ENCODE measurements at regions not wholly inside any gene's neighbourhood (a gene's known extent, or its start where the extent isn't known, plus 50 kb on each side); places are given as distances from the start of the nearest gene placed in this dataset.

DNA sequence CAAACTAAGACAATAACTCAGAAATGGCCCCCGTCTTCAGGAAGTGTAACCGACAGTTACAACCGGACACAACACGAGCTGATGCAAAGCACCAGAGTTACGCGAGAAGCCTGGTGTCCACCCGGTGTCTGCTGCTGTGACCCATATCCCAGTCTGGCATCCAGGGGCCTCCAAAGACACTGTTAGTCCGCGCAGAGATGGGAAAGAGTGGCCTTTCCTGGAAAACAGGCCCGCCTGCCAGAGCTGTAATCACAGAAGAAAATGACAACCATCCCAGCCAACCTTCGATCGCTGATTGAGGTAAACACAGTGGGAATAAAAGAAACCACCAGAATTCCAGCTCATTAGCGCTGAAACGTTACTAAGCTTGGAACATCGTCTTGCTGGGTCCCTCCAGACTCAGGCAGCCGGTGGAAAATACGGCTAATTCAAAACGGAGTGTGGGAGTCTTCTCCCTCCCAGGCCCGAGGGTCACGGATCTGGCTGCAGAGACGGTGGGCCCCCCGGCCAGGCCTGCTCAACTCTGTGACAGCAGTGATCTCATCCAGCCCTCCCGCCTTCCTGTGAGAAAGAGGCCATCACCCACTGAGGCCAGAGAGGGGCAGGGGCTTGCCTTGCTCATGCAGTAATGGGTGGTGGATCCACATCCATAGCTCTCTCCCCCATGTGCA lies 273.9 kb upstream of the RTL1 start:
- no peak overlapping the region for H3K27ac ChIP-seq (ENCODE audit: extremely low read length, insufficient read depth, low read length)
- in situ Hi-C loops (cut with HindIII; ENCODE audit: extremely low pct_ligation_motif_present, low pct_unique_long_range_greater_than_20kb), result no loop called here
- no peak for ATAC-seq
- H4K20me1 ChIP-seq (ENCODE audit: insufficient read depth, low read length), result no peaks in the 10 kb centered on the region
- H3K4me2 ChIP-seq (ENCODE audit: low read depth, low read length), result no peak overlapping the region
- POLR2A ChIA-PET, result no interaction called here
- H3K9me3 ChIP-seq (ENCODE audit: low read length), result no peaks in the 10 kb centered on the region
- 61% methylated on average over 15 of the region's 23 CpGs for WGBS (ENCODE audit: low lambda C conversion rate)
- peaks cover 0 to 26% of the 10 kb centered on the region in 2 experiments; a peak in 2 of 5 replicates for H3K27me3 ChIP-seq (ENCODE audit: control insufficient read depth in 1 of 2, insufficient read depth in 2 of 2, low read length in 2 of 2)
- TF ChIP-seq, protein P1, sequence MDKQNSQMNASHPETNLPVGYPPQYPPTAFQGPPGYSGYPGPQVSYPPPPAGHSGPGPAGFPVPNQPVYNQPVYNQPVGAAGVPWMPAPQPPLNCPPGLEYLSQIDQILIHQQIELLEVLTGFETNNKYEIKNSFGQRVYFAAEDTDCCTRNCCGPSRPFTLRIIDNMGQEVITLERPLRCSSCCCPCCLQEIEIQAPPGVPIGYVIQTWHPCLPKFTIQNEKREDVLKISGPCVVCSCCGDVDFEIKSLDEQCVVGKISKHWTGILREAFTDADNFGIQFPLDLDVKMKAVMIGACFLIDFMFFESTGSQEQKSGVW (CRISPR knock-in tag; IDR thresholded peaks at IDR 0.05; ENCODE audit: borderline replicate concordance), result no peak
- TF ChIP-seq, protein P2, sequence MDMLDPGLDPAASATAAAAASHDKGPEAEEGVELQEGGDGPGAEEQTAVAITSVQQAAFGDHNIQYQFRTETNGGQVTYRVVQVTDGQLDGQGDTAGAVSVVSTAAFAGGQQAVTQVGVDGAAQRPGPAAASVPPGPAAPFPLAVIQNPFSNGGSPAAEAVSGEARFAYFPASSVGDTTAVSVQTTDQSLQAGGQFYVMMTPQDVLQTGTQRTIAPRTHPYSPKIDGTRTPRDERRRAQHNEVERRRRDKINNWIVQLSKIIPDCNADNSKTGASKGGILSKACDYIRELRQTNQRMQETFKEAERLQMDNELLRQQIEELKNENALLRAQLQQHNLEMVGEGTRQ (IDR thresholded peaks at IDR 0.05; ENCODE audit: low read depth, low read length), result no peak
- TF ChIP-seq, protein P2 (CRISPR knock-in tag; IDR thresholded peaks at IDR 0.05; ENCODE audit: borderline replicate concordance), result no peak
- TF ChIP-seq, protein P3, sequence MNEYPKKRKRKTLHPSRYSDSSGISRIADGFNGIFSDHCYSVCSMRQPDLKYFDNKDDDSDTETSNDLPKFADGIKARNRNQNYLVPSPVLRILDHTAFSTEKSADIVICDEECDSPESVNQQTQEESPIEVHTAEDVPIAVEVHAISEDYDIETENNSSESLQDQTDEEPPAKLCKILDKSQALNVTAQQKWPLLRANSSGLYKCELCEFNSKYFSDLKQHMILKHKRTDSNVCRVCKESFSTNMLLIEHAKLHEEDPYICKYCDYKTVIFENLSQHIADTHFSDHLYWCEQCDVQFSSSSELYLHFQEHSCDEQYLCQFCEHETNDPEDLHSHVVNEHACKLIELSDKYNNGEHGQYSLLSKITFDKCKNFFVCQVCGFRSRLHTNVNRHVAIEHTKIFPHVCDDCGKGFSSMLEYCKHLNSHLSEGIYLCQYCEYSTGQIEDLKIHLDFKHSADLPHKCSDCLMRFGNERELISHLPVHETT (CRISPR knock-in tag; conservative IDR thresholded peaks at IDR 0.05), result no peak
- TF ChIP-seq GPN1 (CRISPR knock-in tag; IDR thresholded peaks at IDR 0.05; ENCODE audit: borderline replicate concordance), result no peak
- DNase-seq (ENCODE audit: low spot score), result no peak
- H3K4me3 ChIP-seq (replicated peaks in 1 of 3; ENCODE audit: insufficient read depth in 1 of 3, low read depth in 2 of 3, low read length in 3 of 3), result no peak overlapping the region
- BruUV-seq (replicated peaks), result no TSS peak
- H3K79me2 ChIP-seq (ENCODE audit: insufficient read depth, low read length), result no peaks in the 10 kb centered on the region
- H2AFZ ChIP-seq (ENCODE audit: low read length), result no peak overlapping the region
- intact Hi-C loops (cut with micrococcal nuclease; ENCODE audit: unreplicated experiment), result no loop called here
- no peak overlapping the region for H3K9ac ChIP-seq (ENCODE audit: insufficient read depth, low read depth, low read length)
- no peaks in the 10 kb centered on the region for H3K36me3 ChIP-seq (replicated peaks in 1 of 2; ENCODE audit: control insufficient read depth in 1 of 2, insufficient read depth in 2 of 2, low read length in 2 of 2)
- H3K4me1 ChIP-seq (ENCODE audit: insufficient read depth, low read length), result no peaks in the 10 kb centered on the region
- CTCF ChIA-PET (ENCODE audit: low intra/inter-chr PET ratio, low total read pairs), result no interaction called here
- FAIRE-seq, result no peak
